GM23338 (cell line): ENCODE measurements at regions not wholly inside any gene's neighbourhood (a gene's known extent, or its start where the extent isn't known, plus 50 kb on each side); places are given as distances from the start of the nearest gene placed in this dataset.
"Not testable (repeated sequence)": the region's sequence is repeated elsewhere in the genome, so short reads cannot be mapped to it uniquely, and the experiment has no call there.

Experiments
- CREB1 ChIP-seq: fragments of 250-450 bp; sonication (Bioruptor Pico); IDR thresholded peaks from 2 replicates; pipeline ENCODE4 v1.5.0; 2020; ENCODE audit warnings: low read depth, mild to moderate bottlenecking, moderate library complexity
- EZH2 ChIP-seq: fragments of 200-600 bp; sonication (generic); IDR thresholded peaks from one replicate; pipeline ENCODE4 v1.8.0; 2017; ENCODE audit warnings: antibody characterized with exemption, mild to moderate bottlenecking, low read depth; ENCODE audit not compliant: unreplicated experiment
- EZH2phosphoT487 ChIP-seq: fragments of 200-600 bp; sonication (generic); IDR thresholded peaks from one replicate; pipeline ENCODE4 v1.8.1; 2018; ENCODE audit warnings: antibody characterized with exemption; ENCODE audit not compliant: unreplicated experiment
- JUNB ChIP-seq: IDR thresholded peaks from one replicate; pipeline ENCODE4 v1.6.1; 2016; ENCODE audit warnings: antibody characterized with exemption; ENCODE audit not compliant: unreplicated experiment
- POLR2AphosphoS5 ChIP-seq: IDR thresholded peaks from 2 replicates; pipeline ENCODE4 v1.6.1; 2016; ENCODE audit warnings: antibody characterized with exemption, low read depth
- REST ChIP-seq: IDR thresholded peaks from one replicate; pipeline ENCODE4 v1.6.1; 2018; ENCODE audit warnings: antibody characterized with exemption; ENCODE audit not compliant: unreplicated experiment
- TF ChIP-seq, protein P1 (sequence below), 2 experiments: fragments of 200-600 bp in 1 of 2; sonication (generic) in 1 of 2; conservative IDR thresholded peaks; 2 replicates each; pipeline versions ENCODE4 v1.5.1 to v1.6.1; 2016 to 2017; ENCODE audit warnings: antibody characterized with exemption in 2 of 2, low read depth in 2 of 2, mild to moderate bottlenecking in 2 of 2, moderate library complexity in 1 of 2
- TF ChIP-seq, protein P2 (sequence below): IDR thresholded peaks from 2 replicates; pipeline ENCODE4 v1.6.1; 2016; ENCODE audit warnings: antibody characterized with exemption

- TF ChIP-seq EZH2phosphoT487; JUNB; REST; EZH2; POLR2AphosphoS5; CREB1 (CRISPR knock-in tag): not testable (repeated sequence)
- TF ChIP-seq, protein P1, sequence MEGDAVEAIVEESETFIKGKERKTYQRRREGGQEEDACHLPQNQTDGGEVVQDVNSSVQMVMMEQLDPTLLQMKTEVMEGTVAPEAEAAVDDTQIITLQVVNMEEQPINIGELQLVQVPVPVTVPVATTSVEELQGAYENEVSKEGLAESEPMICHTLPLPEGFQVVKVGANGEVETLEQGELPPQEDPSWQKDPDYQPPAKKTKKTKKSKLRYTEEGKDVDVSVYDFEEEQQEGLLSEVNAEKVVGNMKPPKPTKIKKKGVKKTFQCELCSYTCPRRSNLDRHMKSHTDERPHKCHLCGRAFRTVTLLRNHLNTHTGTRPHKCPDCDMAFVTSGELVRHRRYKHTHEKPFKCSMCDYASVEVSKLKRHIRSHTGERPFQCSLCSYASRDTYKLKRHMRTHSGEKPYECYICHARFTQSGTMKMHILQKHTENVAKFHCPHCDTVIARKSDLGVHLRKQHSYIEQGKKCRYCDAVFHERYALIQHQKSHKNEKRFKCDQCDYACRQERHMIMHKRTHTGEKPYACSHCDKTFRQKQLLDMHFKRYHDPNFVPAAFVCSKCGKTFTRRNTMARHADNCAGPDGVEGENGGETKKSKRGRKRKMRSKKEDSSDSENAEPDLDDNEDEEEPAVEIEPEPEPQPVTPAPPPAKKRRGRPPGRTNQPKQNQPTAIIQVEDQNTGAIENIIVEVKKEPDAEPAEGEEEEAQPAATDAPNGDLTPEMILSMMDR (conservative IDR thresholded peaks at IDR 0.05; ENCODE audit: low read depth in 2 of 2), result not testable (repeated sequence)
- TF ChIP-seq, protein P2, sequence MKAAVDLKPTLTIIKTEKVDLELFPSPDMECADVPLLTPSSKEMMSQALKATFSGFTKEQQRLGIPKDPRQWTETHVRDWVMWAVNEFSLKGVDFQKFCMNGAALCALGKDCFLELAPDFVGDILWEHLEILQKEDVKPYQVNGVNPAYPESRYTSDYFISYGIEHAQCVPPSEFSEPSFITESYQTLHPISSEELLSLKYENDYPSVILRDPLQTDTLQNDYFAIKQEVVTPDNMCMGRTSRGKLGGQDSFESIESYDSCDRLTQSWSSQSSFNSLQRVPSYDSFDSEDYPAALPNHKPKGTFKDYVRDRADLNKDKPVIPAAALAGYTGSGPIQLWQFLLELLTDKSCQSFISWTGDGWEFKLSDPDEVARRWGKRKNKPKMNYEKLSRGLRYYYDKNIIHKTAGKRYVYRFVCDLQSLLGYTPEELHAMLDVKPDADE, result not testable (repeated sequence)
Measured at GRCh38 chr19:27814834-27815233, 1398.1 kb downstream of the UQCRFS1 start.
